Panc1 (cell line): ENCODE measurements at regions not wholly inside any gene's neighbourhood (a gene's known extent, or its start where the extent isn't known, plus 50 kb on each side); places are given as distances from the start of the nearest gene placed in this dataset.

ENCODE experiments used
- CTCF ChIP-seq: fragments of 450-650 bp; IDR thresholded peaks from 2 replicates; pipeline ENCODE4 v1.5.1; 2017; ENCODE audit warnings: mild to moderate bottlenecking
- POLR2AphosphoS5 ChIP-seq: IDR thresholded peaks from 2 replicates; pipeline ENCODE4 v1.6.1; 2012; ENCODE audit warnings: mild to moderate bottlenecking, low read depth, low read length, moderate library complexity
- REST ChIP-seq, 2 experiments: IDR thresholded peaks; 2 replicates each; pipeline ENCODE4 v1.6.1; 2011 to 2012; ENCODE audit warnings: low read depth in 2 of 2, control low read depth in 1 of 2, low read length in 1 of 2, mild to moderate bottlenecking in 1 of 2, moderate library complexity in 1 of 2; ENCODE audit not compliant: insufficient read depth in 1 of 2
- SIN3A ChIP-seq: IDR thresholded peaks from 2 replicates; pipeline ENCODE4 v1.6.1; 2012; ENCODE audit warnings: low read depth, mild to moderate bottlenecking, low read length, moderate library complexity, borderline replicate concordance; ENCODE audit not compliant: insufficient read depth
- TCF7L2 ChIP-seq: IDR thresholded peaks from 2 replicates; pipeline ENCODE4 v1.6.1; 2011; ENCODE audit warnings: mild to moderate bottlenecking, low read depth, low read length, inconsistent platforms

- TF ChIP-seq POLR2AphosphoS5: no peak
- no peak for TF ChIP-seq CTCF
- no peak for TF ChIP-seq REST (IDR thresholded peaks at IDR 0.05; ENCODE audit: insufficient read depth in 1 of 2, low read depth in 2 of 2, low read length in 1 of 2)
- TF ChIP-seq SIN3A: no peak
- TF ChIP-seq TCF7L2: no peak
Measured at GRCh38 chr13:34056733-34057258, 238.8 kb downstream of the RFC3 start.
